Stimulated activated CD8-positive, alpha-beta memory T cell treated with anti-CD3 and anti-CD28 coated beads, Interleukin-4, amount 100 ng/mL, for 48 hours (primary cell): ENCODE measurements at regions not wholly inside any gene's neighbourhood (a gene's known extent, or its start where the extent isn't known, plus 50 kb on each side); places are given as distances from the start of the nearest gene placed in this dataset.

ENCODE experiments used
- DNase-seq: peaks from one replicate; pipeline ENCODE4 v3.0.0-alpha.2; 2020

- DNase-seq = no peak
These were observed 329.3 kb upstream of the NOCT start for GRCh38 chr4:138686106-138686835.

GRCh38 chr4:138685316-138685715 lies 330.3 kb upstream of the NOCT start:
- DNase-seq = no peak

- peak; percentile 87 for DNase-seq
These were observed 334.5 kb upstream of the NOCT start for GRCh38 chr4:138680989-138681604.

GRCh38 chr4:138680256-138680655 lies 335.3 kb upstream of the NOCT start:
- DNase-seq = no peak

DNA sequence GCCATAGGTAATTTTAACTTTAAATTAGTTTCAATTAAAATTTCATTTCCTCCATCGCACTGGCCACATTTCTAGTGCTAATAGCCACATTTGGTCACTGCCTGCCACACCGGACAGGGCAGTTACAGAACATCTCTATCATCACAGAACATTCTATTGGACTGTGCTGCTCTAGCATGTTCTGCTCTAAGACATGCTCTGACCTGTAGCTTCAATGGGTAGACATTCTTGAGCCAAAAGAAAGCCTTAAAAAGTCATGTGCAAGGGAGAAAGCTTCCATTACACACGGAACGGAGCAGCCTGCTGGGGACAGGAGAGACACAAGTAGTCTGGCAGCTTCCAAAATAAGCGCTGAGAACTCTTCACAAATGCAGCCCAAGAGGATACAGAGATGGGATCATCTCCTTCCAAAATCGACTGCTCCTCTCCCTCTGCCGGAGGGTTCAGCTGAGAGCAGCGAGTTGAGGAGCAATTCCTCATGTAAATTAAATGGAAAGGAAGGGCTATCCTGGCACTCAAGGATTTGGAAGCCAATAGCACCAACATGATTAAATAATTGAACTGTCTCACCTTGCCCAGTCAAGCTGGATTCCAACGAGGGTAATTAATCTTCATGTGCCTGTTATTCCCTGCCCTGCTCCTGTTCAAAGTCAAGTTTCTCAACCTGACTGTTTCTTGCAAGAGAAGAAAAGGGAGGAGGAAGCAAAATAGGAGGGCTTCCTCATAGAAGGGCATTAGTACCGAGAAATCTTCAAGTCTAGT lies 336.4 kb upstream of the NOCT start:
- DNase-seq = no peak

GRCh38 chr4:138677748-138678147 lies 337.8 kb upstream of the NOCT start:
- DNase-seq = no peak

- DNase-seq = no peak
These were observed 338.4 kb upstream of the NOCT start for GRCh38 chr4:138677212-138677611.

DNA sequence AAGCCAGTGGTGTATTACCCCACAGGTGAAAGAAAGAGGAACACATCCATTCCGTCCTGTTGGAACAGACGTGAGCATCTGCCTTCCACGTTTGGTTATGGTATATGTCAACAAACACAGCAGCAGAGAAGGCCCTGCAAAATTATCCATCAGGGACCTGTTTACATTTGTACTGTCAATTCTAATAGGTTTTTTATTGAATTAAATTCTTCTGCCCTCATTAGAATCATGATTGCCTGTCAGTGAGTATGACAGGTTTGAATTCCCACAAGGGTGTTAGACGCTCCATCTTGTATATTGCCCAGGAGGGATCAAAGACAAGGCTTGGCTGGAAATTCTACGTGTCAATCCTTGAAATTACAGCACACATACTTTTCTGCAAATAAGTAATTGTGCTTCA lies 339.9 kb upstream of the NOCT start:
- no peak for DNase-seq

DNA sequence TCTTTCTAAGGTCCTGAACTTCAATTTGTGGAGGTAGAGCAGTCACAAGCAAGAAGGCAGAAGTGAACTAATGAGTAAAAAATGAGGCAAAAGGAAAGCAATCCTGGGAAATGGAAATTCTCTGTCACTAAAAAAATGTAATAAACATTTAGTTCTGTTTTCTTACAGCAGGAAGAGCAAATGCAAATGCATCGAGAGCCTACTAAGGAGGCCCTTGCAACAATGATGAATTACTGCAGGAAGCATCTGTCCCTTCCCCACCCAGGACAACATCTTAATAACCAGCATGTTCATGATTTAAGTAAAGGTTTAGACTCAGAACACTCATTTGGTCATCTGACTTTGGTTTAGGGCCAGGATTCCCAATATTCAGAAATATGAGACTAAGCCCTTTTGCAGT lies 341.4 kb upstream of the NOCT start:
- DNase-seq = no peak

DNA sequence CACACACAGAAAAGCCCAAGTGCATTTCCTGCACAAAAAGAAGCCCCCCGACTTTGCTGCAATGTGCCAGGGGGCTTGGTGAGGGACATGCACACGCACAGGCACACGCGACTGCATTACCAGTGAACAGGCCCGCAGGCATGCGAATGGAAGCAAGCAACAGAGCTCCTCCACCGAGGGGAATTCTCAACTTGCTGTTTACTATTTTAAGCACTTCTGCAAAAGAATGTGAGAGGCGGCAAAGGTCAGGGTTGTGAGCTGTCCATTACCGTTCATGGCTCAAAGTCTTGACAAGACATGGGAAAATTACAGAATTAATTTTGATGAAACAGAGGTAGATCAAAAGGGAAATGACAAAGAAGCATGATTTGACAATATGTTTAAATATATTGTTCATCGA lies 342.5 kb upstream of the NOCT start:
- no peak for DNase-seq

- DNase-seq = no peak
These were observed 343.1 kb upstream of the NOCT start for GRCh38 chr4:138672393-138672976.

DNA sequence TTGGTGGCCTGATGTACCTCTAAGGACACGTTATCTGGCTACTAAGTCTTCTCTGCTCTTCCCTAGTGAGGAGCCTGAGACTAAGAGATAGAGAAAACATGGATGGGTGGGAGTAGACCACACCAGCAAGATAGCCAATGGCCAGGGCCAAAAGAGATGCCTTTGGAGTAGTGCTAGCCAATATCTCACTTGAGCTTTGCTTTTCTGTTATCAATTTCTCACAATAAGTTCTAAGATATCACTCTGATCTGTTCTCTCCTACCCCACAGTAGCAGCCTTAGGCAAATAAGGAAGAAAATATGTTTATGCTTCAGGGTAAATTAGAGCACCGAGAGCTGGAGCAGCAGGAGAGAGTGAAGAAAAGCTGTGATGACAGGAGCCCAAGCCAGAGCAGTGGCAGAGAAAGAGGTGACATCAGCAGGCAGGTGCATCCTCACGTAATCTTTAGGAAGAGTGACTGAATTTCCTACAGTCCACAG lies 343.9 kb upstream of the NOCT start:
- DNase-seq = no peak

DNA sequence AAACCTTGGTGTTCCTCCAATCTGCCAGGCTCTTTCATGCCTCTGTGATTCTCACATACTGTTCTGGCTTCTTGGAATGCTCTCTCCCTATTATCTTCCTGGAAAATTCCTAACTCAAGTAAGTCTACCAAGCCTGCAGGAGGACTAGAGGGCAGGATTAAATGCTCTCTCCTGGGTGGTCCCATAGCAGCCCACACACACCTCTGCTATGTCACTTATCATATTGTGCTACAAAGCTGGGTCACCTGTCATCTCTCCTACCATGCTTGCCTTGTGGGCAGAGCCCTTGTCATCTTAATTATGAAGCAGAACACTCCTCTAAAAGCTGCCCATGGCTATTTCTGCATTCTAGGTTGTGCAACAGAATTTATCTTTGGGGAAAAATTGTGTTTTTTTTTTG lies 344.5 kb upstream of the NOCT start:
- no peak for DNase-seq

DNA sequence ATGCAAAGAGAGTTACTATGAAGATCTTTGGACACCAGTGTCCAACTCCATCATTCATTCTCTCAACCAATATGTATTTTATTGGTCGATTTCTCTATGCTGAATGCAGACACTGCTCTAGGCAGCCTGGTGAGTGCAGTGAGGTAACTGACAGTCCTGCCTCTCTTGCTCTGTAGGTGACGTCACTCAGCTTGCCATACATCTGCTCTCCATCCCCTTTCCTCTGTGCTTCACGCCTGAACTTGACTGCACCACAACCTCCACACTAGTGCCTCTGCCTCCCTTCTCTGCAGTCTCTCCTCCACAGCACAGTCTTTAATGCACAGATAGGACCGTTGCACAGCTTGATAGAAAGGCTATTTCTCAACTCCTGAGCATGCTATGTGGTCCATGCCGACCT lies 344.9 kb upstream of the NOCT start:
- DNase-seq = no peak

- no peak for DNase-seq
These were observed 345.9 kb upstream of the NOCT start for GRCh38 chr4:138669479-138670315.

- no peak for DNase-seq
These were observed 347.3 kb upstream of the NOCT start for GRCh38 chr4:138668309-138668708.

DNA sequence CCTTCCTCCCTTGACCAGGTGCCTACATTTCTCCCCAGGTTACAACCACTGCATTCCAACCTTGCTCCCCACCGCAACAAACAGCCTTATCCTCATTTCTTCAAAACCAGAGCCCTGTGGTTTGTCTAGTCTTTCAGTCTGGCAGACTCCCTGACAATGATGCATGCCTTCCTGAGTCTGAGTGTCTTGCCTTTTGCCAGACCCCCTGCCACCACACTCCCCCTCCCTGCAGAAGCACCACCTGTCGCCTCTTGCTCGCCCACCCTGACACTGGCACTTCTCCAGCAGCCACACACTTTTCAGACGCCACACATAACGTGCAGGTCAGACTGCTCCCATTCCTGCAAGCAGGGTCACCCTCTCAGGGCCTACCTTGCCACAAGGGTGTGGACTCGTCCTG lies 349.2 kb upstream of the NOCT start:
- DNase-seq = no peak

DNA sequence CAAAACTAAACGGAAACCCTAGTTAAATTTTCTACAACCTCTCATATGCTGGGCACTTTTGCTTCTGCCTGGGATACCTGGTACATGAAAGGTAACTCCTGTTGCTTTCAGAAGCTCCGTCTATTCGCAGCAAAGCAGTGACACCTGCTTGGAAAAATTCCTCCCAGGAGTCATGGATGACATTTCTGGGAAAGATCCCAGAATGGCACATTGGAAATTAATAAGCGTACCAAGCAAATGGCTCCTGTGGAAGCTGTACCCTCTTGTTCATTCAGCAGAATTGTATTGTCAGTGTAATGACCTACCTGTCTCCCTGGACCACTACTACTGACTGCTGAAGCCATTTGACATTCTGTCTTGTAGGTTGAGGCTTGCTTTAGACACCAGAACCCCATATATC lies 349.7 kb upstream of the NOCT start:
- DNase-seq = no peak

DNA sequence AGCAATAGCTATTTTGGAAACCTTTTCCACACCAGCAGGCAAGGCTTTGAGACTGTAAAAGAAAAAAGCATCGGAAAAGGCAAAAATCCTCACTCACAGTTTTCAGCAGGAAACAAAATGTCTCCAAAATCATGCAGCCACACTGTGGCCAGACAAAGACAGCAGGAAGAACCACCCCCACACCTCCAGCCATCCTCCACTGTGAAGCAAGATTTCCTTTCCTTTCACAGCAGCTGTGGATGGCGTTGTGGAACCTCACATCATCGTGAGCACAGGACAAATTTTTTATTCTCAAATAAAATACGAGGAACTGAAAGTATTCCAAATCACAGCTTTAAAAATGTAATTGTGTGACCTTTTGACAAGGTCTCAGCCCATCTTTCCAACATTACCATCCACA lies 351.7 kb upstream of the NOCT start:
- DNase-seq = no peak

- DNase-seq = no peak
These were observed 355.7 kb upstream of the NOCT start for GRCh38 chr4:138659812-138660316.

- no peak for DNase-seq
These were observed 356.4 kb upstream of the NOCT start for GRCh38 chr4:138659037-138659811.

- DNase-seq = no peak
These were observed 357.1 kb upstream of the NOCT start for GRCh38 chr4:138658518-138658917.
